GM12878 (cell line): ENCODE measurements at regions not wholly inside any gene's neighbourhood (a gene's known extent, or its start where the extent isn't known, plus 50 kb on each side); places are given as distances from the start of the nearest gene placed in this dataset.

Experiments
- ATAC-seq: fragments of 200-7000 bp; cut with Tn5 transposase; 3 replicates; pipeline ENCODE4 v1.9.1; 2020; ENCODE audit warnings: mild to moderate bottlenecking, moderate library complexity
- BruUV-seq: library from RNA; stranded (reverse); fragments of 400-500 nt; replicated peaks from 2 replicates; lab custom pipeline; 2021; lab: Mats Ljungman, UMichigan
- CTCF ChIA-PET: fragments of 300-600 bp; sonication (Branson Sonifier 250); formaldehyde crosslinking; extraction: SDS; loops from one replicate; lab custom pipeline; 2021; ENCODE audit warnings: inconsistent platforms; lab: Yijun Ruan, JAX
- POLR2A ChIA-PET: fragments of 350-600 bp; formaldehyde crosslinking; extraction: SDS; loops from one replicate; lab custom pipeline; 2021; ENCODE audit warnings: inconsistent platforms; lab: Charles Lee
- RAD21 ChIA-PET: fragments of 300-600 bp; sonication (Branson Sonifier 250); formaldehyde crosslinking; loops from one replicate; lab custom pipeline; 2023; ENCODE audit warnings: antibody characterized with exemption; ENCODE audit not compliant: unreplicated experiment; lab: Charles Lee
- SMC1A ChIA-PET: fragments of 300-600 bp; sonication (Branson Sonifier 250); formaldehyde crosslinking; loops from one replicate; lab custom pipeline; 2023; ENCODE audit not compliant: unreplicated experiment, uncharacterized antibody; lab: Charles Lee
- DNase-seq: peaks from one replicate; pipeline ENCODE4 v3.0.0-alpha.2; 2011; ENCODE audit warnings: low read depth, low spot score
- FAIRE-seq: peaks from 3 replicates; lab custom pipeline; 2011; peaks lifted over from hg19 to GRCh38; lab: Jason Lieb, UNC
- H2AFZ ChIP-seq: 2 replicates; pipeline ENCODE4 v1.6.0; 2011; ENCODE audit warnings: low read depth, low read length, control low read depth; ENCODE audit not compliant: control insufficient read depth
- H3K27ac ChIP-seq: 2 replicates; pipeline ENCODE4 v1.5.1; 2011; ENCODE audit warnings: control low read depth; ENCODE audit not compliant: control insufficient read depth, insufficient read depth
- H3K27me3 ChIP-seq, 2 experiments: replicated peaks in 1 of 2; 2 replicates each; pipeline versions ENCODE4 v1.6.0 to v1.6.1; 2011; ENCODE audit warnings: low read length in 1 of 2; ENCODE audit not compliant: control insufficient read depth in 2 of 2, insufficient read depth in 2 of 2
- H3K36me3 ChIP-seq, 2 experiments: 2 replicates each; pipeline ENCODE4 v1.5.1; 2011; ENCODE audit warnings: low read length in 1 of 2; ENCODE audit not compliant: control insufficient read depth in 2 of 2, insufficient read depth in 2 of 2
- H3K4me1 ChIP-seq: 2 replicates; pipeline ENCODE4 v1.6.1; 2011; ENCODE audit warnings: mild to moderate bottlenecking, low read length, moderate library complexity, mixed read lengths; ENCODE audit not compliant: control insufficient read depth, insufficient read depth
- H3K4me2 ChIP-seq: 2 replicates; pipeline ENCODE4 v1.6.0; 2011; ENCODE audit warnings: control low read depth; ENCODE audit not compliant: control insufficient read depth, insufficient read depth
- H3K4me3 ChIP-seq: fragments of 200-600 bp; sonication (generic); 2 replicates; pipeline ENCODE4 v1.5.1; 2016
- H3K79me2 ChIP-seq: 2 replicates; pipeline ENCODE4 v1.6.0; 2011; ENCODE audit warnings: low read length; ENCODE audit not compliant: control insufficient read depth, insufficient read depth
- H3K9ac ChIP-seq: 2 replicates; pipeline ENCODE4 v1.8.0; 2011; ENCODE audit warnings: low read length, control low read depth, mixed read lengths; ENCODE audit not compliant: control insufficient read depth, insufficient read depth
- H3K9me3 ChIP-seq: replicated peaks from 3 replicates; pipeline ENCODE4 v1.5.1; 2011; ENCODE audit warnings: mild to moderate bottlenecking, low read length; ENCODE audit not compliant: control insufficient read depth, insufficient read depth
- H4K20me1 ChIP-seq: 2 replicates; pipeline ENCODE4 v1.6.0; 2011; ENCODE audit not compliant: control insufficient read depth, insufficient read depth
- BMI1 ChIP-seq: fragments of 450-650 bp; IDR thresholded peaks from 2 replicates; pipeline ENCODE4 v1.6.1; 2016; ENCODE audit warnings: mild to moderate bottlenecking, moderate library complexity, borderline replicate concordance
- CTCF ChIP-seq, 3 experiments: IDR thresholded peaks in 2 of 3; conservative IDR thresholded peaks in 1 of 3; 2 replicates each; pipeline ENCODE4 v1.5.1; 2011; ENCODE audit warnings: low read depth in 3 of 3, low read length in 3 of 3, mild to moderate bottlenecking in 3 of 3, control low read depth in 2 of 3, moderate library complexity in 2 of 3, inconsistent platforms in 1 of 3, mixed read lengths in 1 of 3; ENCODE audit not compliant: control insufficient read depth in 2 of 3, insufficient read depth in 1 of 3; ENCODE audit errors: extremely low read depth in 1 of 3
- DPF2 ChIP-seq: fragments of 450-650 bp; IDR thresholded peaks from 2 replicates; pipeline ENCODE4 v1.6.1; 2017; ENCODE audit warnings: mild to moderate bottlenecking
- PBX3 ChIP-seq: IDR thresholded peaks from 2 replicates; pipeline ENCODE4 v1.6.1; 2011; ENCODE audit warnings: mild to moderate bottlenecking, low read depth, low read length, moderate library complexity; ENCODE audit not compliant: insufficient replicate concordance
- PRDM15 ChIP-seq: fragments of 450-650 bp; formaldehyde crosslinking; IDR thresholded peaks from 2 replicates; pipeline ENCODE4 v1.4.0; 2020; ENCODE audit warnings: mild to moderate bottlenecking, moderate library complexity
- RAD21 ChIP-seq: IDR thresholded peaks from 2 replicates; pipeline ENCODE4 v1.6.1; 2011; ENCODE audit warnings: mild to moderate bottlenecking, low read depth, low read length, moderate library complexity; ENCODE audit not compliant: insufficient read depth
- SIN3A ChIP-seq: IDR thresholded peaks from 2 replicates; pipeline ENCODE4 v1.6.1; 2012; ENCODE audit warnings: low read depth, low read length, improper control_type of control experiment
- SMC3 ChIP-seq: IDR thresholded peaks from 2 replicates; pipeline ENCODE4 v1.6.1; 2011; ENCODE audit warnings: low read length, improper control_type of control experiment, borderline replicate concordance
- TCF12 ChIP-seq: IDR thresholded peaks from 2 replicates; pipeline ENCODE4 v1.6.1; 2011; ENCODE audit warnings: low read depth, mild to moderate bottlenecking, low read length
- ZNF274 ChIP-seq: IDR thresholded peaks from one replicate; pipeline ENCODE4 v1.8.0; 2011; ENCODE audit not compliant: insufficient read length, insufficient read depth
- ZNF384 ChIP-seq: IDR thresholded peaks from 2 replicates; pipeline ENCODE4 v1.6.1; 2012; ENCODE audit warnings: low read depth, mild to moderate bottlenecking, low read length, improper control_type of control experiment, borderline replicate concordance
- WGBS: methylation state at CpG from one replicate; pipeline ENCODE4 v1.1.6; 2016; ENCODE audit warnings: low lambda C conversion rate; ENCODE audit not compliant: insufficient replicate concordance, insufficient coverage; ENCODE audit errors: missing lambda C conversion rate; 5-methylcytosine and 5-hydroxymethylcytosine counted together
- in situ Hi-C: fragments of 300-500 bp; cut with MboI; formaldehyde crosslinking; loops from 9 replicates; pipeline ENCODE4 v1.14.3; 2018; ENCODE audit warnings: mixed read lengths
- intact Hi-C: fragments of 100-400 bp; cut with micrococcal nuclease; formaldehyde crosslinking; loops from one replicate; pipeline ENCODE4 v1.14.2; 2022; ENCODE audit not compliant: unreplicated experiment

DNA sequence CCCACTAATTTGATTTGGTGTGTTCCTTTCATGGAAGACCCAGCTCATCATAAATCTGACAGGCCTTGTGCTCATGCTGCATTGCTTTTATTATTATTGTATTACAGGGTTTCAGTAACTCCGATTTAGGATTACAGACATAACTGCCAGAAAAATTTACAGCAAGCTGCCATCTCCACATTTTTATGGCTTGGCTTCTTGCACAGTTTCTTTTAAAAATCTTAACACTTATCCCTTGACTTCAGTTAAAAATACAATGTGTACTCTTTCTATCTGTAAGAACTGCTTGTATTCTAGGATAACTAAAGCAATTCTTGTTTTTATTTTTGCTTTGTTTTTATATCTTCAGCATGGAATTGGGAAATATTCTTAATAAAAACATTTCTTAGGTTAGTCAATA, 612.2 kb downstream of the DIPK2A start (continued):
- TF ChIP-seq ZNF274 (no peak), PRDM15 (CRISPR knock-in tag) (no peak)

- CTCF ChIA-PET: no interaction called here
- RAD21 ChIA-PET: no interaction called here
- Histone ChIP-seq H3K36me3 (no peaks in the 10 kb centered on the region), H4K20me1 (no peaks in the 10 kb centered on the region), H2AFZ (no peak overlapping the region), H3K4me2 (no peak overlapping the region), H3K27ac (no peak overlapping the region), H3K27me3 (no peaks in the 10 kb centered on the region), H3K9me3 (no peaks in the 10 kb centered on the region), H3K9ac (no peak overlapping the region), H3K4me3 (no peak overlapping the region), H3K79me2 (no peaks in the 10 kb centered on the region), H3K4me1 (no peaks in the 10 kb centered on the region)
- no peak for FAIRE-seq
- intact Hi-C loops (loop anchor here (10.0 kb wide), 2 partner anchors 611 to 691 kb away; partner anchors contain the start of gene DIPK2A), in situ Hi-C loops (no loop called here)
- peak; percentile 1 for DNase-seq
- 46% methylated on average over 2 of the region's 2 CpGs for WGBS
- BruUV-seq: no TSS peak
- TF ChIP-seq RAD21 (peak; percentile 53), CTCF (IDR thresholded peaks at IDR 0.05 in 2 of 3, conservative IDR thresholded peaks at IDR 0.05 in 1 of 3; ENCODE audit: control insufficient read depth in 2 of 3, extremely low read depth in 1 of 3, insufficient read depth in 1 of 3, low read depth in 3 of 3, low read length in 3 of 3) (peak; percentile 16 to 32 (median 22); a peak in 2 of 6 replicates), SIN3A (no peak), BMI1 (no peak), SMC3 (peak; percentile 12; the same call in 1 of the 2 replicates), PBX3 (no peak), TCF12 (no peak), ZNF384 (no peak), DPF2 (no peak)
- POLR2A ChIA-PET: no interaction called here
- SMC1A ChIA-PET: no interaction called here
- no peak for ATAC-seq
Observed at GRCh38 chr3:144585408-144585807, 613.8 kb downstream of the DIPK2A start.
